MCF 10A (cell line): ENCODE measurements at regions not wholly inside any gene's neighbourhood (a gene's known extent, or its start where the extent isn't known, plus 50 kb on each side); places are given as distances from the start of the nearest gene placed in this dataset.
A peak's percentile ranks its signal among the peaks of the same experiment; 100 is the strongest.

ENCODE experiments used
- BruUV-seq: library from RNA; stranded (reverse); fragments of 400-500 nt; replicated peaks from 2 replicates; lab custom pipeline; 2021; lab: Mats Ljungman, UMichigan
- CTCF ChIA-PET: fragments of 300-600 bp; sonication (Branson Sonifier 250); formaldehyde crosslinking; extraction: SDS; loops from one replicate; lab custom pipeline; 2021; ENCODE audit warnings: antibody characterized with exemption, inconsistent platforms; lab: Yijun Ruan, JAX
- POLR2A ChIA-PET: fragments of 300-600, 350-650 bp; sonication (Branson Sonifier 250); formaldehyde crosslinking; extraction: SDS; loops from one replicate; lab custom pipeline; 2020; ENCODE audit warnings: antibody characterized with exemption, inconsistent platforms; lab: Yijun Ruan, JAX
- DNase-seq: peaks from one replicate; pipeline ENCODE4 v3.0.0-alpha.2; 2018; ENCODE audit not compliant: unreplicated experiment
- H3K27ac Mint-ChIP-seq: one replicate; pipeline ENCODE4 v1.8.0; 2022; ENCODE audit warnings: mild to moderate bottlenecking, low read depth, mixed read lengths; ENCODE audit not compliant: unreplicated experiment
- H3K27me3 Mint-ChIP-seq: one replicate; pipeline ENCODE4 v1.8.0; 2022; ENCODE audit warnings: mixed read lengths; ENCODE audit not compliant: insufficient read depth, unreplicated experiment
- H3K36me3 Mint-ChIP-seq: one replicate; pipeline ENCODE4 v1.8.0; 2022; ENCODE audit warnings: mild to moderate bottlenecking, moderate library complexity, mixed read lengths; ENCODE audit not compliant: insufficient read depth, unreplicated experiment
- H3K4me1 Mint-ChIP-seq: one replicate; pipeline ENCODE4 v1.8.0; 2022; ENCODE audit warnings: mixed read lengths; ENCODE audit not compliant: insufficient read depth, unreplicated experiment
- H3K4me3 Mint-ChIP-seq: one replicate; pipeline ENCODE4 v1.8.0; 2022; ENCODE audit warnings: mild to moderate bottlenecking, moderate library complexity, mixed read lengths; ENCODE audit not compliant: unreplicated experiment
- H3K9me3 Mint-ChIP-seq: one replicate; pipeline ENCODE4 v1.8.0; 2022; ENCODE audit warnings: mixed read lengths; ENCODE audit not compliant: unreplicated experiment
- CTCF ChIP-seq: fragments of 200-600 bp; IDR thresholded peaks from one replicate; pipeline ENCODE4 v1.8.0; 2022; ENCODE audit warnings: antibody characterized with exemption, mild to moderate bottlenecking; ENCODE audit not compliant: unreplicated experiment
- intact Hi-C: fragments of 100-400 bp; cut with micrococcal nuclease; formaldehyde crosslinking; loops from 2 replicates; pipeline ENCODE4 v1.14.1; 2022

GRCh38 chr6:130696806-130697205, 130.4 kb upstream of the SMLR1 start:
- POLR2A ChIA-PET = no interaction called here
- Mint-ChIP-seq H3K27ac (no peak overlapping the region), H3K36me3 (no peaks in the 10 kb centered on the region), H3K9me3 (no peaks in the 10 kb centered on the region), H3K4me3 (no peak overlapping the region), H3K4me1 (no peaks in the 10 kb centered on the region), H3K27me3 (peaks cover 8% of the 10 kb centered on the region)
- no TSS peak for BruUV-seq
- no peak for TF ChIP-seq CTCF
- DNase-seq = no peak
- CTCF ChIA-PET = interaction anchor here (0.7 to 6.9 kb wide), 7 partner anchors 12 to 932 kb away, joined by 3 to 145 read pairs (median 3); no protein-coding TSS in a partner anchor
- intact Hi-C loops = no loop called here

- H3K27me3 Mint-ChIP-seq = peaks cover 10% of the 10 kb centered on the region
- no TSS peak for BruUV-seq
- H3K4me3 Mint-ChIP-seq = no peak overlapping the region
- TF ChIP-seq CTCF = no peak
- no peaks in the 10 kb centered on the region for H3K36me3 Mint-ChIP-seq
- no peak overlapping the region for H3K27ac Mint-ChIP-seq
- intact Hi-C loops = no loop called here
- H3K4me1 Mint-ChIP-seq = no peaks in the 10 kb centered on the region
- no peak for DNase-seq
- ChIA-PET POLR2A (interaction anchor here (0.6 to 0.8 kb wide), 2 partner anchors 17 to 18 kb away, joined by 3 to 5 read pairs; no protein-coding TSS in a partner anchor), CTCF (interaction anchor here (0.7 to 6.9 kb wide), 30 partner anchors 11 to 527 kb away, joined by 3 to 145 read pairs (median 6); no protein-coding TSS in a partner anchor)
- H3K9me3 Mint-ChIP-seq = no peaks in the 10 kb centered on the region
Measured at GRCh38 chr6:130697271-130697994, 129.8 kb upstream of the SMLR1 start.

GRCh38 chr6:130697995-130698535, 129.1 kb upstream of the SMLR1 start:
- Mint-ChIP-seq H3K36me3 (no peaks in the 10 kb centered on the region), H3K27me3 (peaks cover 16% of the 10 kb centered on the region), H3K9me3 (no peaks in the 10 kb centered on the region), H3K4me1 (no peaks in the 10 kb centered on the region), H3K27ac (no peak overlapping the region), H3K4me3 (no peak overlapping the region)
- ChIA-PET POLR2A (interaction anchor here (0.6 to 0.8 kb wide), 3 partner anchors 18 to 663 kb away, joined by 3 to 5 read pairs (median 5); no protein-coding TSS in a partner anchor), CTCF (interaction anchor here (0.6 to 6.9 kb wide), 49 partner anchors 9 to 849 kb away, joined by 3 to 145 read pairs (median 4); no protein-coding TSS in a partner anchor)
- peak; percentile 64 for DNase-seq
- TF ChIP-seq CTCF = peak; percentile 75
- intact Hi-C loops = loop anchor here (1.0 to 2.0 kb wide), 4 partner anchors 63 to 404 kb away; no protein-coding TSS in a partner anchor
- BruUV-seq = no TSS peak

- Mint-ChIP-seq H3K36me3 (no peaks in the 10 kb centered on the region), H3K27ac (no peak overlapping the region), H3K4me3 (no peak overlapping the region), H3K27me3 (peaks cover 30% of the 10 kb centered on the region), H3K4me1 (no peaks in the 10 kb centered on the region), H3K9me3 (peaks cover 12% of the 10 kb centered on the region)
- intact Hi-C loops = loop anchor here (2.0 kb wide), 1 partner anchor 61 kb away; no protein-coding TSS in a partner anchor
- BruUV-seq = no TSS peak
- POLR2A ChIA-PET = no interaction called here
- no peak for DNase-seq
- TF ChIP-seq CTCF = no peak
- CTCF ChIA-PET = interaction anchor here (1.1 to 6.9 kb wide), 3 partner anchors 172 to 406 kb away, joined by 3 to 145 read pairs (median 3); no protein-coding TSS in a partner anchor
Measured at GRCh38 chr6:130699742-130700141, 127.5 kb upstream of the SMLR1 start.
